Stimulated activated CD8-positive, alpha-beta memory T cell treated with anti-CD3 and anti-CD28 coated beads, Interleukin-7, amount 100 ng/mL, for 1 hour (primary cell): ENCODE measurements at regions not wholly inside any gene's neighbourhood (a gene's known extent, or its start where the extent isn't known, plus 50 kb on each side); places are given as distances from the start of the nearest gene placed in this dataset.

Experiments used
- DNase-seq, 2 donors: peaks; one replicate each; pipeline ENCODE4 v3.0.0-alpha.2; 2020; ENCODE audit warnings: low read depth in 2 of 2

DNA sequence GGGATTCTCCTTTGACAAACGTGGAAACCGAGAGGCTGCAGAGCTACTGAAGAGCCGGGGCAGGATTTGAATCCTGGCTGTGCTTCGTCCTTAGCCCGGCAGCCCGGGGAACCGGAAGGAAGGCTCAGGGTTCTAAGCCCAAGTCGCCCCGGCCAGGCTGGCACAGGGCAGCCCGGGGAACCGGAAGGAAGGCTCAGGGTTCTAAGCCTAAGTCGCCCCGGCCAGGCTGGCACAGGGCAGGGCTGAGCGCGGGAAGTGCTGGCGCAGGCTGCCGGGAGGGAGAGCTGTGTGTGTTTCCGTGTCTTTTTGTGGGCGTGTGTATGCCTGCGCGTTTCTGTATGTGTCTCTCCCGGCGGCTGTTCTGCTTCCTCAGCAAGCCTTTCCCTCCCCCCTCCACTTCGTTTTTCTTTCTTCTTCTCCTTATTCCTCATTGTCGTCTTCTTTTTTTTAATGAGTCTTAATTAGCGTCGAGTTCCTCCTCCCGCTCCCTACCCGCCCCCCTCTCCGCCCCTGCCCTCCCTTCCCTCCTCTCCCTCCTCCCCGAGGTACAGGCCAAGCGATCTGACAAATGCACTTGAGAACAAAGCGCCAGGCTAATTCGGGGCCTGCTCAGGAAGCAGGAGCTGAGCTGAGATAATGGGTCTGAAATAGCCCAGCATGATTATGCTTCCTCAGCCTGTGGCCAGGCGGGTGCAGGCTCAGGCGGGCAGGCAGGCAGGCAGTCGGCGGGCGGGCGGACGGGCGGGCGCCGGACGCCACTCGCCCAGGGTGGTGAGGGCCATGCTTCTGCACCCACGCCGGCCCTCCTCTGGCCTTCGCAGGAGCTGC is 65.9 kb downstream of the EFNB1 start:
- no peak for DNase-seq

DNA sequence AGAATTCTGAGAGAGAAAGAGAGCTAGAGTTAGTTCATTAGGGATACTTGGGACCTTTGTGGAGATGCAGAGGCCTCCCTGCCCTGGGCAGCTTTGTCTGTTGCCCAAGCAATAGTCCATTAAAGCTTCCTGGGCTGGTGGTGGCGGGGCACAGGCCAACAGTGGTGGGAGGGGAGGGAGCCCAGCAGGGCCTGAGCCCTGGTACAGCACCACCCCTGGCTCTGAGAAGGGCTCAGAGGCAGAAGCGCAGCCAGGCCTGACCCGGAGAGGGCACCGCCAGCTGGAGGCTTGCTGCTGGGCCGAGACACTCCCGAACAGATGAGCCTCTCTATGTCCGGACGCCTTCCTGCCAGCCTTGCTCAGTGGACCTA is 65.3 kb downstream of the EFNB1 start:
- no peak for DNase-seq

DNA sequence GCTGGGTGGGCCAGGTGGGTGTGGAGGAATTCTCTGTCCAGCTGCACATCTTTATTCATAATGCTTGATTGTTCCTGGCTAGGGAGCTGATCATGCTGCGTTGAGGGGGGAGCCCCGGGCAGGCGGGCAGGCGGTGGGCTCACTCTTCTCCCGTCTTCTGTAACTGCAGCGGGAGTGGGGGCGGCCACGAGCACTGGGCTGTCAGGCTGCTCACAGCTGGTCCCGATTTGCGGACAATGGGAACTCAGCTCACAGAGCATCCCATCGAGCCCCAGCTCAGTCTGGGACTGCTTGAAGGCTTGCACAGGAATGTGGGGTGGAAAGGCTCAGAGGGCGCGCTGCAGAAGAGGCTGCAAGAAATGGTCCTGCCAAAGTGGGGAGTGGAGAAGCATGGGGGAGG is 63.8 kb downstream of the EFNB1 start:
- no peak for DNase-seq

DNA sequence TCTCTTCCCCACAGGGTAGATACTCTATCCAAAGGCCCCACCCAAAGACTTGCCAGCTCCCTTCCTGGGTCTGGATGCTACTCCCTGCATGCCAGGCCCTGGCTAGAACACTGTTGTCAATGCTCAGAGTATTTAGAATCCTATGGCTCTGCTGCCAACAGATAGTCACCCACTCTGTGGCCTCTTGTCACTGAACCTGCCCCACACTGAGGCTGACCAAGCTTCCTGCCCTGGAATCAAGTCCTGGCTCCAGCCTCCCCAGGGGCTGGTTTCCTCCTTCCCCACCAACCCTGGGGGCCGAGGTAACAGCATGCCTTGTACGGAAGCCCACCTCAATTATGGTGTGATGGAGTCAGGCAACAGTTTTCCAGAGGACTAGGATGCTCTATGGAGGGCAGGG is 63.3 kb downstream of the EFNB1 start:
- no peak for DNase-seq
